ENCODE measurements at regions not wholly inside any gene's neighbourhood (a gene's known extent, or its start where the extent isn't known, plus 50 kb on each side); places are given as distances from the start of the nearest gene placed in this dataset.

GRCh38 chr1:29549001-29549400 lies 312.7 kb downstream of the PTPRU start:
- DNase-seq, result no peak

DNA sequence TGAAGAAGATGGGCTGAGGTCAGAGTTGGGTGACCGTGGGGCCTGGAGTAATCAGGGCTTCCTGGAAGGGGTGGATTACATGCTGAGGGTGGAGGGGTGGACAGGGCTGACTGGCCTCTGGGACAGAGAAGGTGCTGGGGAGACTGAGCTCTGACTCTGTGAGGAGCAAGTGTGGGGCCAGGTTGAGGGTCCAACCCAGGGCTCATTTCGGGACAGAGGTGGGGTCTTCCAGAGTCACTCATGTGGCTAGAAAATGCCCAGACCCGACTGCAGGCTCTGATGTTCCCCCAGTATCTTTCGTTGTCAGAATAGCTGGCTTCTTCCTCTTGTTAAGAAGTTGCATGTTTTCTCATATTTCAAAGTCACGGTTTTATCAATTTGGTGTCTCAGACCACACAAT lies 311.8 kb downstream of the PTPRU start:
- DNase-seq, result no peak

- DNase-seq, result no peak
These were observed 311.0 kb downstream of the PTPRU start for GRCh38 chr1:29547300-29547699.

DNA sequence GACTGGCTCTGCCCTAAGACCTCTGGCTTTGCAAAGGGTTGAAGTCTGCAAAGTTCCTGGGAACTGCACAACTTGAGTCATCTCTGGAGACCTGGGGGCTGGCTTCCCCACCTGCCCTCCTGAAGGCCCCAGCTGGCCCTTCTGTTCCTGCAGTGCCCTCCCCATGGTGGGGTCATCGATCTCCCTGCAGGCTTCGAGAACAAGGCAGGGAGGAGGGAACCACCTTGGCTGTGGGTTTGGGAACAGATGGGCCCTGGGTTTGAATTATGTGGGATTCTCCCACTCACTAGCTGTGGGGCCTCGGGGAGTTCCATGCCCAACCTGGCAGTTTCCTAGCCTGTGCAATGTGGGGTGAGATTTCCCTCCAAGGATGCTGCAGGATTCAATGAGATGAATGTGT lies 310.2 kb downstream of the PTPRU start:
- no peak for DNase-seq

- no peak for DNase-seq
These were observed 308.1 kb downstream of the PTPRU start for GRCh38 chr1:29544406-29544805.

- DNase-seq, result no peak
These were observed 307.3 kb downstream of the PTPRU start for GRCh38 chr1:29543586-29543985.

DNA sequence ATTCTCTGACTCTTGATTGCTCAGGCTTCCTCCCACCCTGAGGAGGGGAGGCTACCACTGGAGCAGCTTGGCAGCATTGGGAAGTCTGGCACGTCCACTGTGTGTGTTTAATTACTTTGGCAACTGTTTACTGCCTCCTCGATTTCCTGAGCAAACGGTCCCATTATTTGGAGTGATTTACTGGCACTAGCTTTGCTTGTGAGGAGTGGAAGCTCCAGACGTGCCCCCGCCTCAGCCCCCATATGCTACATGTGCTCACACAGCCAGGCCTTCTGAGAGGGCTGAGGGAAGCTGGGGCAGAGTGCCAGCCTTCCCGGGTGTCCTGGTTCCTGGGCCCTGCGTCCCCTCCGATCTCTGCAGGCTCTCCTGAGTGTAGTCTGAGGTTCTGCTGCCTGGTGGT lies 306.2 kb downstream of the PTPRU start:
- no peak for DNase-seq

DNA sequence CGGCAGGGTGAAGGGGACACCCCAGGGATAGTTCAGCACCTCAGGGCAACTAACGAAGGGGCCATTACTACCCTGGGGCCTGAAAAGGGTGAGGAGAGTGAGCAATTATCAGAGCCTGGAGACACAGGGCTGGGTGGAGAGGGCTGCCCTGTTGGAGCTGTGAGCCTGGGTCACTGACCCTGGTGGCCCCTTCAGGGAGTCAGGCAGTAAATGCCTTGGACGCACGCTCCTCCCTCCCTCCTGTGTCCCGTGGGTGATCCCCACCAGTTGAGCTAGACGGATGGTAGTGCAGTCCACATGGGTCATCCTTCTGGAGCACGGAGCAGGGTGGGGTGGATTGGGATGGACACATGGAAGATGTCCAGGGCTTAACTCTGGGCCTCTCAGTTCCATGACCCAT lies 305.3 kb downstream of the PTPRU start:
- DNase-seq, result no peak

- DNase-seq, result no peak
These were observed 304.6 kb downstream of the PTPRU start for GRCh38 chr1:29540801-29541357.

- DNase-seq, result no peak
These were observed 303.6 kb downstream of the PTPRU start for GRCh38 chr1:29539971-29540370.

DNA sequence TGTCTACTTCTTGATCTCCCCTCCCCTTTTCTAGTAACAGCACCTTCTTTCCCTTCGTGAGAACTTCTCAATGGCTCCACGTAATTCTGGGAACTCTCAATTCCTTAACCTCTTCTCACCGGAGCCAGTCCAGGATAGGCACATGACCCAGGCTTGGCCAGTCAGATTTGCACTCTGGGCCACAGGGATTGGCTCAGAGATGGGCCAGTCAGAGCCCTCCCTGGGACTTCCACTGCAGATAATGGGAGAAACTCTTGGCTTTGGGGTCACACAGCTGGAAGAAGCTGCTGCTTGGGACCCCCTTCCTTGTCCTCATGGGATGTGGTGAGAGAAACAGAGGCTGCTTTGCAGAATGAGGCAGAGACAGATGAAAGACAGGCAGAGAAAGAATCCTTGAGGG lies 302.3 kb downstream of the PTPRU start:
- DNase-seq, result no peak

GRCh38 chr1:29532751-29533150 lies 296.4 kb downstream of the PTPRU start:
- DNase-seq, result no peak

- DNase-seq, result no peak
These were observed 296.0 kb downstream of the PTPRU start for GRCh38 chr1:29532285-29532684.

- no peak for DNase-seq
These were observed 295.3 kb downstream of the PTPRU start for GRCh38 chr1:29531596-29531995.

DNA sequence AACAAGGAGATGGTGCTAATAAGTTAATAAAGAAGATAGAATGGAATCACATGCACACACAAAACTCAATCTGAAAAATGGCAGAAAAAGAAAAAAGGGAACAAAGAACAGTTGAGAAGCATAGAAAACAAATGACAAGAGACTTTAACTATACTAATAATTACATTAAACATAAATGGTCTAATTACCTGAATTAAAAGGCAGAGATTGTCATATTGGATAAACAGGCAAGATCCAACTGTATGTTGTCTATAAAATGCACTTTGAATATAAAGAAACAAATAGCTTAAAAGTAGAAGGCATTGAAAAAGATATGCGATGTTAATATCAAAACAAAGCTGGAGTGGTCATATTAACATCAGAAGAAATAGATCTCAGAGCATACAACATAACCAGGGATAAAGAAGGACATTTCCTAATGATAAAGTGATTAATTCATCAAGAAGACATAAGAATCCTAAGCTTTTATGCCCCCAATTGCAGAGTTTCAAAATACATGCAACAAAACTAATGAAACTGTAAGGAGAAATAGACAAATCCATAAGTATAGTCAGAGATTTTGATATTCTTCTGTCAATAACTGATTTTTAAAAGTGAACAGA lies 293.5 kb downstream of the PTPRU start:
- no peak for DNase-seq

DNA sequence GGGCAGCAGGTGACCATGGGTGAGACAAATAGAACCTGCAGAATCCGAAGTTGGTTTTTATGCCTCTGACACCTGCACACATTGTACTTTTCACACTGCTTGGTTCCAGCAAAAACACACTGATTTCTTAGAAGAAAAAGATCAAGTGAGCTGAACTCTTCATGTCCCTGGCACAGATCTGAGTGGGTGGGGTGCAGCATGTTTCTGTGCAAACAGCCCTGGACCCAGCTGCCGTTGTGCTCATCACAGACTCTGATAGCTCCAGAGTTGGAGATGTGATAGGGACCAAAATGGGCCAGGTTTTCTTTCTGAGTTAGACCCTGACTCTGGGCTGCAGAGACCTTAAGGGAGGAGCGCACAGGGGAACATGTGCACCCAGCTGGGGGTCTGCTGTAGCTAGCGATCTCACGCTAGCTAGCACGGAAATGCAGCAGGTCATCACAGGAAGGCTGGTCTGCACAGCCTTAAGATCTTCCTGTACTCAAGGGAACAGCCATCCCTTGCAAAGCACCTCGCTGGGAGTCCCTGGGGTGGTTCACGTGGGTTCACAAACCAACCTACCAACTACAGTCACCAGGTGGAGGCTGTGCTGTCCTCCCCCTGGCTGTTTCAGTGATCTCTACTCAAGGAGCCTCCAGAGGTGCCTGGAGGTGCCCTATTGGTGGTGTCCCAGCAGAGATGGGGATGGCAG lies 291.1 kb downstream of the PTPRU start:
- DNase-seq, result no peak

- DNase-seq, result no peak
These were observed 289.6 kb downstream of the PTPRU start for GRCh38 chr1:29525941-29526340.

- no peak for DNase-seq
These were observed 288.2 kb downstream of the PTPRU start for GRCh38 chr1:29524285-29525065.

DNA sequence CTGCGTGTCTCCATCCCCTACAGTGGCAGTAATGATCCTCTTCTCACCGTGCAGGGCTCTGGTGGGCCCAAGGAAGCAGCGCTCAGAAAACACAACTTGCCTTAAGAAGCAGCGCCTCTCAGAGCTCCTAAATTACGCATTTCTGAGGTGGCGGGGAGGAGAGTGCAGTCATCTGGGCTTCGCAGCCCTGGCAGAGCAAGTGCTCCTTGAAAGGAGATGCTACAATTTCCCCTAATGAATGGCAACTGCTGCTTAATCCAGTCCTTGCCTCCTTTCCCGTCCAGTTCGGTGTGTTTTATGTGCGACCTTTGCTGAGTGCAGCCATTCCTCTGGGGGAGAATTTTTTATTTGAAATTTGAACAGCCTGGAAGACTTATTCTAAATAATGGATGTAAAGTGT lies 287.3 kb downstream of the PTPRU start:
- DNase-seq, result no peak

DNA sequence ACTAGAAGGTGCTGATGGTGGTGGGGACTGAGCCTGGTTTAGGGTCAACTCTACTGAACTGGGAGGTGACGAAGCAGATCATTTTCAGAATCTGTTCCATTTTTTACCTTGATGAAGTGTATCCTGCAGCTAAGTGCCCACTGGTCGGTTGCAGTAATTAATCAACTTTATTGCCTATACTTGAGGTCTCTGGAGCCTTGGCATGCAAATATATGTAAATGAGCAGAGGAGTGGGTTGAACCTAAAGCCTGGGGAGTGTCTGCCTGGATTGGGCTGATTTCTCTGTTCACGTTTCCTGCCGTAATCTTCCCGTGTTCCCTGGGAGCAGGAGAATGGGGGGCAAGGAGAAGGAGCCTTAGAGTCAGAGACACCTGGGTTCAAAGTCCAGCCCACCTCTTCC lies 286.8 kb downstream of the PTPRU start:
- no peak for DNase-seq

GRCh38 chr1:29521811-29522580 lies 285.7 kb downstream of the PTPRU start:
- no peak for DNase-seq

DNA sequence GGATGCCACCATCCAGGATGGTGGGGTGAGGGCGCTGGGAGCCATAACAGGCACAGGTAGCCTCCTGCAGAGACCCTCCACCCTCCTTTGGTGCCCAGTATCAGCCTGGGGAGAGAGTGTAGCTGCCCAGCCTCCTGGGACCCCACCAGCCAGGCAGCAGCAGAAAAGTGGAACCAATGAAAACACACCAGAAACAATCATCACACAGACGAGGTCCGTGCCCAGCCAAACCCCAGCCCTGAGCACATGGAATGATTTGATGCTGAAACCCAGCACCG lies 285.1 kb downstream of the PTPRU start:
- DNase-seq, result no peak

Data from EL (cell line).